Neural progenitor cell (in vitro differentiated cells): ENCODE measurements at regions not wholly inside any gene's neighbourhood (a gene's known extent, or its start where the extent isn't known, plus 50 kb on each side); places are given as distances from the start of the nearest gene placed in this dataset.
A peak's percentile ranks its signal among the peaks of the same experiment; 100 is the strongest.

ENCODE experiments used
- DNase-seq: peaks from one replicate; pipeline ENCODE4 v3.0.0-alpha.2; 2016; ENCODE audit warnings: low spot score
- H2AFZ ChIP-seq: fragments of 200-600 bp; sonication (generic); replicated peaks from 2 replicates; pipeline ENCODE4 v1.6.1; 2016; ENCODE audit warnings: antibody characterized with exemption
- H3F3A ChIP-seq: fragments of 200-600 bp; sonication (generic); 2 replicates; pipeline ENCODE4 v1.6.1; 2016; ENCODE audit warnings: antibody characterized with exemption, low read depth
- H3K27ac ChIP-seq: fragments of 200-600 bp; sonication (generic); 2 replicates; pipeline ENCODE4 v1.5.1; 2016; ENCODE audit warnings: mild to moderate bottlenecking
- H3K27me3 ChIP-seq: fragments of 200-600 bp; sonication (generic); 2 replicates; pipeline ENCODE4 v1.6.1; 2016; ENCODE audit warnings: mild to moderate bottlenecking, moderate library complexity
- H3K36me3 ChIP-seq: fragments of 200-600 bp; sonication (generic); 2 replicates; pipeline ENCODE4 v1.5.1; 2016
- H3K4me1 ChIP-seq: fragments of 200-600 bp; sonication (generic); 2 replicates; pipeline ENCODE4 v1.6.1; 2016; ENCODE audit warnings: mixed run types
- H3K4me2 ChIP-seq: fragments of 200-600 bp; sonication (generic); 2 replicates; pipeline ENCODE4 v1.6.1; 2016
- H3K4me3 ChIP-seq: fragments of 200-600 bp; sonication (generic); 2 replicates; pipeline ENCODE4 v1.5.1; 2016
- H3K79me2 ChIP-seq: fragments of 200-600 bp; sonication (generic); 2 replicates; pipeline ENCODE4 v1.6.1; 2016; ENCODE audit warnings: low read depth
- H3K9ac ChIP-seq: fragments of 200-600 bp; sonication (generic); 2 replicates; pipeline ENCODE4 v1.6.1; 2016
- H3K9me3 ChIP-seq: fragments of 200-600 bp; sonication (generic); 2 replicates; pipeline ENCODE4 v1.5.1; 2016; ENCODE audit warnings: low read depth
- H4K20me1 ChIP-seq: fragments of 200-600 bp; sonication (generic); 2 replicates; pipeline ENCODE4 v1.6.1; 2016; ENCODE audit warnings: low read depth
- H3K27ac Mint-ChIP-seq: 3 replicates; pipeline ENCODE4 v1.8.0; 2021; ENCODE audit warnings: mixed read lengths
- H3K27me3 Mint-ChIP-seq: 2 replicates; pipeline ENCODE4 v1.8.0; 2022; ENCODE audit warnings: low read depth, mild to moderate bottlenecking, inconsistent platforms, moderate library complexity, mixed read lengths; ENCODE audit not compliant: insufficient read depth
- H3K36me3 Mint-ChIP-seq: 3 replicates; pipeline ENCODE4 v1.8.0; 2021; ENCODE audit warnings: mixed read lengths
- H3K4me1 Mint-ChIP-seq: 3 replicates; pipeline ENCODE4 v1.8.0; 2021; ENCODE audit warnings: mixed read lengths
- H3K4me3 Mint-ChIP-seq: 3 replicates; pipeline ENCODE4 v1.8.0; 2021; ENCODE audit warnings: mild to moderate bottlenecking, moderate library complexity, mixed read lengths
- H3K9me3 Mint-ChIP-seq: 3 replicates; pipeline ENCODE4 v1.8.0; 2020; ENCODE audit warnings: mixed read lengths
- EZH2 ChIP-seq: fragments of 200-600 bp; sonication (generic); IDR thresholded peaks from 2 replicates; pipeline ENCODE4 v1.6.1; 2017; ENCODE audit warnings: antibody characterized with exemption, mild to moderate bottlenecking, moderate library complexity
- EZH2phosphoT487 ChIP-seq: fragments of 200-600 bp; sonication (generic); IDR thresholded peaks from 2 replicates; pipeline ENCODE4 v1.6.1; 2017; ENCODE audit warnings: antibody characterized with exemption
- TF ChIP-seq, protein P1 (sequence below): fragments of 200-600 bp; sonication (generic); IDR thresholded peaks from 2 replicates; pipeline ENCODE4 v1.5.1; 2017; ENCODE audit warnings: antibody characterized with exemption, mild to moderate bottlenecking

DNA sequence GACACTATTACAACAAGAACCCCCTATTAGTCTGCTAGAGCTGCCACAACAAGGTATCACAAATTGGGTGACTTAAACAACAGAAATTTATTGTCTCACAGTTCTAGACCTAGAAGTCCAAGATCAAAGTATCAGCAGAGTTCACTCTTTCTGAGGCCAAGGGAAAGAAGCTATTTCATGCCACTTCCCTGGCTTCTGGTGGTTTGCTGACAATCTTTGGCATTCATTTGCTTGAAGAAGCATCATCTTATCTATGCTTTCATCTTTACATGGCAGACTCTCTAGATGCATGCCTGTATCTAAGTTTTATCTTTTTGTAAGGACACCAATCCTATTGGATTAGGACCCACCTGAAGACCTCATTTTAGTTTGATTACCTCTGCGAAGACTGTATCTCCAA lies 296.8 kb upstream of the MARCKS start:
- peak overlapping the region; percentile 31 for H3K27ac Mint-ChIP-seq
- Histone ChIP-seq H3K79me2 (no peaks in the 10 kb centered on the region), H3K9ac (no peak overlapping the region)

GRCh38 chr6:113560908-113561307 lies 296.2 kb upstream of the MARCKS start:
- Histone ChIP-seq H3F3A (peaks cover 14% of the 10 kb centered on the region), H3K9me3 (no peaks in the 10 kb centered on the region), H3K4me3 (no peak overlapping the region), H3K27me3 (peaks cover 7% of the 10 kb centered on the region), H3K79me2 (no peaks in the 10 kb centered on the region), H3K27ac (no peak overlapping the region), H3K9ac (no peak overlapping the region), H3K36me3 (no peaks in the 10 kb centered on the region), H2AFZ (no peak overlapping the region), H3K4me2 (no peak overlapping the region), H4K20me1 (no peaks in the 10 kb centered on the region), H3K4me1 (peaks cover 19% of the 10 kb centered on the region)
- Mint-ChIP-seq H3K4me1 (peaks cover 30% of the 10 kb centered on the region), H3K36me3 (no peaks in the 10 kb centered on the region), H3K27ac (no peak overlapping the region), H3K9me3 (no peaks in the 10 kb centered on the region), H3K27me3 (peaks cover 2% of the 10 kb centered on the region), H3K4me3 (no peak overlapping the region)
- no peak for DNase-seq
- TF ChIP-seq EZH2 = no peak

More for the DNA sequence above, 296.8 kb upstream of the MARCKS start:
- Histone ChIP-seq H3K27me3 (peaks cover 2% of the 10 kb centered on the region), H3K4me2 (no peak overlapping the region), H3K4me1 (peaks cover 17% of the 10 kb centered on the region), H2AFZ (no peak overlapping the region), H3K9me3 (no peaks in the 10 kb centered on the region), H3F3A (peaks cover 12% of the 10 kb centered on the region), H3K36me3 (no peaks in the 10 kb centered on the region), H3K4me3 (no peak overlapping the region), H4K20me1 (no peaks in the 10 kb centered on the region), H3K27ac (no peak overlapping the region)
- Mint-ChIP-seq H3K4me1 (peaks cover 25% of the 10 kb centered on the region), H3K9me3 (no peaks in the 10 kb centered on the region), H3K4me3 (no peak overlapping the region), H3K27me3 (peaks cover 2% of the 10 kb centered on the region), H3K36me3 (no peaks in the 10 kb centered on the region)
- no peak for TF ChIP-seq EZH2
- DNase-seq = no peak

DNA sequence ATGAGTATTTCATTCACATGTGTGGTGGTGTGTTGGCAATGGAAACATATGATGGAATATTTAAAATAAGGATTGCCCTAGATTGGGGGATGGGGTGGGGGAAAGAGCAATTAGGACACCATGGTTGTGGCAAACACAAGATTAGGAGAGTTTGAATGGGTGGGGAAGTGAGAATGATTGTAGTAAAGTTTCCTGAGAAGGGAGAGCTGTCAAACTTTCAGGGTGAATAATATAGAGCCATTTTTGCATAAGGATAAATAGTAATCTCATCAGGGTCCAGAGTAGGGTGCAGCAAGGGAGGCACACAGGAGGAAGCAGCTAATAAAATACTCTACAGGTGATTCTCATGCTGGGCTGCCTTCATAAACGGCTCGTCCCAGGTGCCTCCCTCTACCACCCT lies 294.9 kb upstream of the MARCKS start:
- Histone ChIP-seq H3K4me3 (no peak overlapping the region), H2AFZ (no peak overlapping the region), H3K79me2 (no peaks in the 10 kb centered on the region), H3K27me3 (peaks cover 9% of the 10 kb centered on the region), H3K9me3 (no peaks in the 10 kb centered on the region), H3K9ac (no peak overlapping the region), H3F3A (peaks cover 14% of the 10 kb centered on the region), H3K4me1 (peaks cover 16% of the 10 kb centered on the region), H3K27ac (no peak overlapping the region), H3K4me2 (no peak overlapping the region), H4K20me1 (no peaks in the 10 kb centered on the region), H3K36me3 (no peaks in the 10 kb centered on the region)
- TF ChIP-seq, protein P1, sequence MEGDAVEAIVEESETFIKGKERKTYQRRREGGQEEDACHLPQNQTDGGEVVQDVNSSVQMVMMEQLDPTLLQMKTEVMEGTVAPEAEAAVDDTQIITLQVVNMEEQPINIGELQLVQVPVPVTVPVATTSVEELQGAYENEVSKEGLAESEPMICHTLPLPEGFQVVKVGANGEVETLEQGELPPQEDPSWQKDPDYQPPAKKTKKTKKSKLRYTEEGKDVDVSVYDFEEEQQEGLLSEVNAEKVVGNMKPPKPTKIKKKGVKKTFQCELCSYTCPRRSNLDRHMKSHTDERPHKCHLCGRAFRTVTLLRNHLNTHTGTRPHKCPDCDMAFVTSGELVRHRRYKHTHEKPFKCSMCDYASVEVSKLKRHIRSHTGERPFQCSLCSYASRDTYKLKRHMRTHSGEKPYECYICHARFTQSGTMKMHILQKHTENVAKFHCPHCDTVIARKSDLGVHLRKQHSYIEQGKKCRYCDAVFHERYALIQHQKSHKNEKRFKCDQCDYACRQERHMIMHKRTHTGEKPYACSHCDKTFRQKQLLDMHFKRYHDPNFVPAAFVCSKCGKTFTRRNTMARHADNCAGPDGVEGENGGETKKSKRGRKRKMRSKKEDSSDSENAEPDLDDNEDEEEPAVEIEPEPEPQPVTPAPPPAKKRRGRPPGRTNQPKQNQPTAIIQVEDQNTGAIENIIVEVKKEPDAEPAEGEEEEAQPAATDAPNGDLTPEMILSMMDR = no peak
- TF ChIP-seq EZH2phosphoT487 = no peak
- no peaks in the 10 kb centered on the region for H3K9me3 Mint-ChIP-seq
- no peak for DNase-seq
- no peak overlapping the region for H3K4me3 Mint-ChIP-seq
- no peak overlapping the region for H3K27ac Mint-ChIP-seq
- H3K27me3 Mint-ChIP-seq = peaks cover 2% of the 10 kb centered on the region
- H3K36me3 Mint-ChIP-seq = no peaks in the 10 kb centered on the region
- peaks cover 37% of the 10 kb centered on the region for H3K4me1 Mint-ChIP-seq

- Mint-ChIP-seq H3K36me3 (no peaks in the 10 kb centered on the region), H3K4me3 (peak overlapping the region; percentile 83), H3K27ac (peak overlapping the region; percentile 97), H3K9me3 (no peaks in the 10 kb centered on the region), H3K27me3 (peaks cover 2% of the 10 kb centered on the region), H3K4me1 (peaks cover 31% of the 10 kb centered on the region)
- Histone ChIP-seq H3K27ac (no peak overlapping the region), H3K9ac (no peak overlapping the region), H3K4me3 (peak overlapping the region; percentile 28), H3K4me2 (peak overlapping the region; percentile 75), H3K9me3 (no peaks in the 10 kb centered on the region), H3K79me2 (no peaks in the 10 kb centered on the region), H2AFZ (peak overlapping the region; percentile 90), H3K4me1 (peaks cover 16% of the 10 kb centered on the region), H3K36me3 (no peaks in the 10 kb centered on the region), H3F3A (peaks cover 14% of the 10 kb centered on the region), H4K20me1 (no peaks in the 10 kb centered on the region), H3K27me3 (peaks cover 9% of the 10 kb centered on the region)
- TF ChIP-seq EZH2phosphoT487 (no peak), EZH2 (no peak)
- TF ChIP-seq, protein P1 = peak; percentile 9
- DNase-seq = peak; percentile 83
These were observed 292.6 kb upstream of the MARCKS start for GRCh38 chr6:113564371-113565171.
